Dermis blood vessel endothelial cell (primary cell): ENCODE measurements at regions not wholly inside any gene's neighbourhood (a gene's known extent, or its start where the extent isn't known, plus 50 kb on each side); places are given as distances from the start of the nearest gene placed in this dataset.
"Not testable (repeated sequence)": the region's sequence is repeated elsewhere in the genome, so short reads cannot be mapped to it uniquely, and the experiment has no call there.

Experiments
- DNase-seq: peaks from one replicate; pipeline ENCODE4 v3.0.0; 2010

GRCh38 chr19:34620134-34620533 lies 56.8 kb downstream of the SCGB2B2 start:
- DNase-seq, result not testable (repeated sequence)

DNA sequence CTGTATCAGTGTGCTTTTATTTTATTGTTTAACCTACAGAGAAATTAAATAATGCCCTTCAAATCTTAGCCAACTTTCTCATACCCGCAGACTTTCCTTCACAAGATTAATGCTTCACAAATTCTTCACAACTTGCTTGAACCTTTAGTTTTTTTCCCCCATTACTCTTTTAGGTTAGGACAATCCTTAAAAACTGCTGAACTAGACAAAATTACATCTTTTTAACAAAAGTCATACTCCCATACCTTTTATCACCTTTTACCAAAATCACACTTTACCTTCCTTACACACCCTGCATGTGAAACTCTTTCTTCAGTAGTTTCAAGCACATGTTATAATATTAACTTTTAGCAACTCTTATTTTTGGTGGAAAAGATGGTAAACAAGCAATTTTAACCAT lies 58.5 kb downstream of the SCGB2B2 start:
- DNase-seq, result no peak

GRCh38 chr19:34617996-34618395 lies 59.0 kb downstream of the SCGB2B2 start:
- not testable (repeated sequence) for DNase-seq

DNA sequence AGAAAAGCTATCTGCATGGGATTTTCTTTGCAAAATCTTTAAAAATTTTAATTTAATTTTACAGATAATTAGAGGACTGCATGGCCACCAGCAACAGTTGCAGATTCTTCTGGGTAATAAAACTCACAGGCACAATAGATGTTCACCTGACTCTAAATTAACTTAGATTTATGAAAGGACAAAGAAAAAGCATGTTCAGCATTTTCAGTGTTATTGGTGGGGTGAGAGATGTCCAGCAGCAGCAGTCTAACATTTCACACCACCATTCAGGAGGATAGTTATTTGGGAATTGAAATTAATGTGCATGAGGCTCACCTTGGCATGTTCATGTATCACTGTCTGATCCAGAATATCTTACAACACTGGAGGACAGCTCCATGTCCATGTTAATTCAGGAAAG lies 74.0 kb downstream of the SCGB2B2 start:
- DNase-seq, result no peak

DNA sequence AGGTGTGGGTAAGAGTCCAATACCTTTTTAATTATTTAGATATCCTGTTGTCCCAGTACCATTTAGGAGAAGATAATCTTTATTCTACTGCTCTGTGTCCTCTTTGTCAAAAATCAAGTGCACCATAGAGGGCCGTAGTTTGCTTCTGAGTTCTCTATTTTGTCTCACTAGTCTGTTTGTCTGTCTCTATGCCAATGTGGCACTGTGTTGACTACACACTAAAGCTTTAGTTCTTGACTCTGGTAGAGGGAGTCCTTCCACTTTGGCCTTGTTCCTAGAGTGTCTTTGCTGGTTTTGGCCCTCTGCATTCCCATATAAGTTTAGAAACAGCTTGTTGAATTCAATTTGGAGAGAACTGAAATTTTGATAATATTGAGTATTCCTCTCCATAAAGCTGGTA lies 75.9 kb downstream of the SCGB2B2 start:
- DNase-seq, result no peak

DNA sequence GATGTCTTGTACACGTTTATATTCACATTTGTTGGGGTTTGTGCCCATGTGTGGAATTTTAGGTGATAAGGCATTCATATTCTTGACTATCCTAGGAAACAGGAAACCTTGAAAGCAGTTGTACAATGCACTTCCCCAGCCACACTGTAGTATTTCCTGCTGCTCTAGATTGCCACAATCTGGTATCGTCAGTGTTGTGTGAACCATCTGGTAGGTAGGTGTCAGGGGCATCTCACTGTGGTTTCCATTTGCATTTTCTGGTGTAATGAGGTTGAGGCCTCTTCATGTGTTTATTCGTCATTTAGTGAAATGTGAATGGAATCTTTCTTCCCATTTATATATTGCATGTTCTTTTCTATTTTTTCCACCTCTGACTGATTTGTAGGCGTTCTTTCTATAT lies 76.6 kb downstream of the SCGB2B2 start:
- DNase-seq, result no peak

GRCh38 chr19:34598217-34599155 lies 78.5 kb downstream of the SCGB2B2 start:
- DNase-seq, result no peak

- no peak for DNase-seq
Measured at GRCh38 chr19:34597596-34597995, 79.4 kb downstream of the SCGB2B2 start.

- DNase-seq, result no peak
Measured at GRCh38 chr19:34596989-34597388, 80.0 kb downstream of the SCGB2B2 start.

DNA sequence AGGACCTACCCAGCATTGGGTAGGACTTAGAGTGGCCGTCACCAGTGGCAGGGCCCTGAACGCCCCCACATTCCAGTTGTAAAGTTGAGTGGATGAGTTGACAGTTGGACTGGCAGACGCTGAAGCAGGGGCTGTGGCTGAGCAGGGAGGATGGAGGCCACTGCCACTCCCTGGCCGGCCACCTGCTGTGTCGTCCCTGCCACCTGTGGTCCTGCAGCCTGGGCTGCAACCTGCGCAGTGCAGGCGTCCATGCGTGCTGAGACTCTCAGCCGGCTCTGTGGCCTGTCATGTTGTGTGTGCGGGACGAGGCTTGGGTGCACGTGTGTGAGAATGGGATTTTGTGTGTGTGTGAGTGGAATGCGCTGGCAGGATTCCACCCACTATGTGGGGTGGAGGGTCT lies 80.8 kb downstream of the SCGB2B2 start:
- no peak for DNase-seq

DNA sequence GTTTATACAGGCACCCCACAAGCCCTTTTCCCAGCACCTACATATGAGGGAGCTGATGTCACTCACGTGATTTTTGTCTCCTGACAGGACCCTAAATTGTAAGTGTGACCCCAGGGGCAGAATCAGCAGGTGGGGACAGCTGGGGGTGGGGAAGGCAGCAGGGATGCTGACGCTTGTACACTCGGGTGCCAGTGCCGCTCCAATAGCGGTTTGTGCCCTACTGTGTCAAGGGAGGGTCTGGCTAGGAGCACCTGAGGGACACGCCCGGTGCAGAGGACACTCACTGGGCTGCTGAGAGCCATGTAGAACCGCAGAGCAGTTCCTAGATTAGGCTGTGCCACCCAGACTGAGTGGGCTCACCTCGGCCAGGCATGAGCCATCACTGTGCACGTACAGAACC lies 81.3 kb downstream of the SCGB2B2 start:
- DNase-seq, result no peak

DNA sequence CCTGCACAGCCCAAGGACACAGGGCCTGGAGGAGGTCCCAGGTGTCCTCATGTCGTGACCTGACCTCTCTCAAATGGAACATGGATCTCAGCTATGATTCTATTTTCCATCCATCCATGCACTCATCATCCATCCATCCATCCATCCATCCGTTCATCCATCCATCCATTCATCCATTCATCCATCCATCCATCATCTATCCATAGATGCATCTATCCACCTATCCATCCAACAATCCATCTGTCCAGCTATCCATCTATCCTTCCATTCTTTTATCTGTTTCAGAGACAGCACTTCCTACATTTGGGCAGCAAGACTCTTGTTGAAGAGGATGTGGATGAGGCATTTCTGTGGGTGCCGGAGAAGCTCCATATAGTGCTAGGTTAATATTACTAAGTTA lies 86.7 kb downstream of the SCGB2B2 start:
- DNase-seq, result no peak

DNA sequence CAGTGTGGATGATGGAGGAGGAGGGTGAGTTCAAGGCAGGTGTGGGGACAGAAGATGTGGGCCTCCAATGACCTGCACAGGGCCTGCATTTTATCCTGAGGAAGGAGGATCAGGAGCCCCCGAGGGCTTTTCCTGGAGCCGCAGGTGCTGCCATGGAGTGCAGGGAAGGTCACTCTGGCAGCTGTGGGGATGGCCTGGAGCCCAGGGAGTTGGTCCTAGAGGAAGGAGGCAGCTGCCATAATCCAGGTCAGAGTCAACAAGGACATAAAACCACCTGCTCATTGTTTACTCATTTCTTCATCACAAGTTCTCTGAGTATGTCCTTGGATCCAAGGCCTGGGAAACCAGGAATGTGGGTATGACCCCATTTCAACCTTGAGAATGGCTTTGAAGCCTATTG lies 87.2 kb downstream of the SCGB2B2 start:
- DNase-seq, result no peak

DNA sequence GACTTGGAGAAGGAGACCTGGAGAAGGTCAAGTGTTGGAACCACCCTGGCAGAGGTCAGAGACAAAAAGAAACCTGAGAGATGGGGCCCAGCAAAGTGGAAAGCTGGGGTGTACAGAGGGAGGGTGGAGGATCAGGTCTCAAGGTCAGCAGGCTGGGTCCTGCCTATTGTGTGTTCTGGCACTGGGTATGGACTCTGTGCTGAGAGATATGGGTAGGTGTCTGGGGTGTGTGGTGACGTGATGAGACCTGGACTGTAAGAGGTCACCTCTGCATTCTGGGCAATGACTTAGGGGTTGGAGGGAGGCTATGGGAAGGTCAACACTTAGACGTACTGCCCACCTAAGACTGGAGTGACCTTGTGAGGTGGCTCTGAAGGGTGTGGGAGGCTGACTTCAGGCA lies 88.1 kb downstream of the SCGB2B2 start:
- no peak for DNase-seq

DNA sequence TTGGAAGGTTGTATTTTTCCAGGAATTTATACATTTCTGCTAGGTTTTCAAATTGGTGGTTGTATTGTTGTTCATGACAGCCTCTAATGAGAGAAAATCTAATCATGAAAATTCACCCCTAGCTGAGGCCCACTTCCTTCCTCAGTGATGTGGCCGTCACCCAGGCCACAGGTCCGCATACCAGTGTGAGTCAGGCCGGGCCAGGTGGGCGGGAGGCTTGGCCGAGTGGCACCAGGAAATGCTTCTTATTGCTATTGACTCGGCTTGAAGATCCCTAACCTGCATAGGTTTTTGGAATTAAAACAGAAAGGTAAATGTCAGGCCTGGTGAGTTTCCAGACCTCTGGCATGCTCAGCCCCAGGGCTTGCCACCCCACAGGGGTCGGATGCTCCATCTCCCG lies 88.7 kb downstream of the SCGB2B2 start:
- peak; percentile 54 for DNase-seq

GRCh38 chr19:34580408-34580807 lies 96.6 kb downstream of the SCGB2B2 start:
- no peak for DNase-seq

GRCh38 chr19:34580055-34580336 lies 97.0 kb downstream of the SCGB2B2 start:
- DNase-seq, result no peak

DNA sequence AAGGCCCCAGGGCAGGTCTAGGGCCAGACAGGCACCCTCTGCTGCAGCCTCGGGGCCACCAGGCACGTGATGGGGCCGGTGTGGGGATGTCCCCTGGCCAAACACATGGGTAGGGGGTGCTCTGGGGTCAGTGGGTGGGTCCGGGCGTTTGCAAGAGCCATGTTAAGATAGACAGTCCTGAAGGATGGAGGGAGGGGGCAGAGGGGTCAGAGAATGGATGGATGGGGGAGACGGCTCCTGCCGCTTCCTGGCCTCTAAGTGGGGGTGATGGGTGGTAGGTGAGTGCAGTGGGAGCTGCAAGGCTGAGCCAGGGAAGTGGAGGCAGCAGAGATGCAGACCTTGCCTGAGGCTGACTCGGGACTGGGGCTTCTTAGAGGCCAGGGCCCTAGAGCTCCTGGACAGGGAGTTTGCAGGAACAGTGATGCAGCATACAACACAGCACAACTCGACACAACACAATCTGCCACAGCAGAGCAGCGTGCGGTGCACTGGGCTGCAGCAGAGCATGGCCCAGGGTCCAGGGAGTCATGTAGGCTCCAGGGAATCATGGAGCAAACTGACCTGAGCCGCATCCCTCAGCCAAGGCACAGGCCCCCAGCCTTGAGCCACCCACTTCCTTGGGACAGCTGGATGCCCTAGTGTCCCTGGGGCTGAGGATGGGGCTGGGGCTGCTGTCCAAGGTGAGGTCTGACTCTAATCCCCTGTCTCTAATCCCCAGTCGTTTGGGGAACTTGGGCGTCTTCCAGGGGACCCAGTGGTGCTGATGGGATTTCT lies 97.5 kb downstream of the SCGB2B2 start:
- DNase-seq, result no peak

DNA sequence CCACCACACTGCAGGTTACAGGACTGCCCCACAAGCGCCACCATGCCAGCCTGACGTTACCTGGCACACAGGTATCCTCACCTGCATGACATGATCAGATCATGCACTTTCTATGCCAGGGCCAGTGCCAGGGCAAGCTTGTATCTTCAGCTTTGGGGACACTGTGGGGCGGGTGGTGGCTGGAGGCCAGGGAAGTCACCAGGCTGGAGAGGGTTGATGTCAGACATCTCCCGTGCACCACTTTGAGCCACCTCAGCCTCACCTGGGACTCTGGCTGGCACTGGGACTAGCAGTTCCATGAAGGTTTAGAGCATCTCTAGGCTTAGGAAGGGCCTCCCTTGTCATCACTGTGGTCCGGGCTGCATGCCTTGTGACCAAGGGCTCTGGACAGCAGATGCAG lies 97.2 kb downstream of the WTIP start:
- DNase-seq, result no peak

DNA sequence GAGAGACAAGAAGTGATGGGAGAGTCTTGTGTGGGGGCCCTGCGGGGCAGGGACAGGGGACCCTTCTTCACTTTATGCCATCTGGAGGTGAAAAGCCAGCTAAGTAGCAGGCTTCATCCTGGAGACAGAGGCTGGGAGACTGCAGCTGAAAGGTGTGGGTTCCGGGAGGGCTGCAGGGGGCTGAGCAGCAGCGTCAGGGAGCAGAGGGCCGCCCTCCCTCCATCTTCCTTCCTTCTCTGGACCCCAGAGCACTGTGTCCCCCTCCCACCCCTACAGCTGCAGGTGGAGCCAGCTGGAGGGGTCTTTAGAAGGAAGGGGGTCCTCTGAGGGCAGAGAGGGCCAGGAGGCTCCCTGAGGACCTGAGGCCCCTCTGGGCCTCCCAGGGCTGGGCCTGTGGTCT lies 96.6 kb downstream of the WTIP start:
- no peak for DNase-seq

- DNase-seq, result no peak
Measured at GRCh38 chr19:34577531-34578101, 96.1 kb downstream of the WTIP start.

DNA sequence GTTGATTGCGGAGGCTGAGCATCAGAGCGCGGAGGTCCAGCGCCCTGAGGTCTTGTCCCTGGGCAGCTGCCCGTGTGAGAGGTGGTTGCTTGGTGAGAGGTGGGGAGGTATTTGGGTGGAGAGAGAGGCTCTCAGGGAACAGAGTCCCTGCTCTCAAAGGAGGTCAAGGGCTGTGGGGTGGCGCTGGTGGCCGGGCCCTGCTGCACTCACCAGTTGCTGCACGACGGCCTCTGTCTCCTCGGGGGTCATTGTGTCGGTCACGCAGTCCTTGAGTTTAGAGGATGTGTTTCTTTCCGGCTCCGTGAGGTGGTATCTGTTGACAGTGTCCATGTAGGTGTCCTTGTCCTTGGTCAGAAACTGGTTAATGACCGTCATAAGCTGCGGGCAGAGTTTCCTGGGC lies 95.5 kb downstream of the WTIP start:
- DNase-seq, result no peak

DNA sequence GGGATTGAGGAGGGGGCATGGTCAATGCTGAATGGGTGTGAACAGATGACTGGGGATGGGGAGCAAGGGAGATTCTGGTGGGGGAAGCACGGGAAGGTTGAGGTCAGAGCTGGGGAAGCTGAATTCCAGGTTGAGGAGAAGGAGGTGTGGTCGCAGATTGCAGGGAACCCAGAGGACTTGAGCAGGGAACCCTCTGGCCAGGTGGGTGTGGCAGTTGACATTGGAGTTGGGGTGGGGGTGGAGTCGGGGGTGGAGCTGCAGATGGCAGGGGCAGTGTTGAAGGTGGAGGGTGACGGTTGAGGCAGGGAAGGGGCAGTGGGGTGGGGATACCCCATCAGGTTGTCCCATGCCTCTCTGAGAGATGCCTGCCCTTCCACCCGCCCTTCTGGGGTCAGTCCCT lies 94.7 kb downstream of the WTIP start:
- no peak for DNase-seq

DNA sequence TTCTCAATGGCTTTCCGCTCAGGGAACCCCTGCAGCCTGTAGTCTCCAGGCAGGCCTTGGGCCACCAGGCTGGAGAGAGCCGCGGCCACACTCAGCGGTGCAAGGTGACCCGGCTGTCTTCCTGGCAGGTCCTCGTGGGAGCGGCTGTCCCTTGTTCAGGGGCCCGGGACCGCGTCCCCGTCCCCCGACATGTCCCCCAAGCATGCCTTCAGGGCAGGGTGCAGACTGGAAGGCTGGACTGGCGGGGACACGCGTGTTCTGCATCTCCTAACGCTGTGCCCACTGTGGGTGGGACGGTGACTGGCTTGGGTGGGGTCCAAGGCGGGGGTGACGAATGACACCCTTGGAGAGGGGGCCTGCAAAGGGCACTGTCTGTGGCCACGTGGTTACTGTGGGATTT lies 93.6 kb downstream of the WTIP start:
- DNase-seq, result no peak
